ENCODE measurements at regions not wholly inside any gene's neighbourhood (a gene's known extent, or its start where the extent isn't known, plus 50 kb on each side); places are given as distances from the start of the nearest gene placed in this dataset.

GRCh38 chr6:44771647-44772415 is 384.3 kb downstream of the CDC5L start:
- Histone ChIP-seq H3K9me3 (ENCODE audit: control insufficient read depth, low read depth, low read length) (no peaks in the 10 kb centered on the region), H4K20me1 (ENCODE audit: control insufficient read depth, extremely low read depth, insufficient read depth, low read length) (no peaks in the 10 kb centered on the region), H3K27me3 (ENCODE audit: control insufficient read depth, extremely low read depth, insufficient read depth, low read length) (peaks cover under 1% of the 10 kb centered on the region), H3K27ac (ENCODE audit: control insufficient read depth, insufficient read depth, low read length) (no peak overlapping the region), H3K79me2 (ENCODE audit: control insufficient read depth, insufficient read depth, low read length) (no peaks in the 10 kb centered on the region), H3K4me3 (ENCODE audit: control insufficient read depth in 2 of 3, extremely low read depth in 1 of 3, insufficient read depth in 2 of 3, low read depth in 1 of 3, low read length in 3 of 3) (no peak overlapping the region), H3K4me2 (ENCODE audit: control insufficient read depth, extremely low read depth, insufficient read depth, low read depth, low read length) (no peak overlapping the region), H3K9ac (ENCODE audit: control insufficient read depth, extremely low read depth, insufficient read depth, low read length) (no peak overlapping the region), H3K9me1 (ENCODE audit: control insufficient read depth, extremely low read depth, insufficient read depth, low read length) (no peaks in the 10 kb centered on the region), H3K4me1 (ENCODE audit: control insufficient read depth, extremely low read depth, insufficient read depth, low read length) (no peaks in the 10 kb centered on the region), H2AFZ (ENCODE audit: control insufficient read depth, low read length) (no peak overlapping the region), H3K36me3 (ENCODE audit: control insufficient read depth in 2 of 2, extremely low read depth in 1 of 2, insufficient read depth in 2 of 2, low read length in 2 of 2) (no peaks in the 10 kb centered on the region)
- dilution Hi-C loops (cut with MboI; ENCODE audit: extremely low pct_ligation_motif_present, low sequenced_read_pairs): no loop called here
- DNase-seq (ENCODE audit: low read depth, low spot score): no peak
- FAIRE-seq: no peak
- no peak for TF ChIP-seq EZH2 (IDR thresholded peaks at IDR 0.05; ENCODE audit: low read length)
- TF ChIP-seq, protein P1, sequence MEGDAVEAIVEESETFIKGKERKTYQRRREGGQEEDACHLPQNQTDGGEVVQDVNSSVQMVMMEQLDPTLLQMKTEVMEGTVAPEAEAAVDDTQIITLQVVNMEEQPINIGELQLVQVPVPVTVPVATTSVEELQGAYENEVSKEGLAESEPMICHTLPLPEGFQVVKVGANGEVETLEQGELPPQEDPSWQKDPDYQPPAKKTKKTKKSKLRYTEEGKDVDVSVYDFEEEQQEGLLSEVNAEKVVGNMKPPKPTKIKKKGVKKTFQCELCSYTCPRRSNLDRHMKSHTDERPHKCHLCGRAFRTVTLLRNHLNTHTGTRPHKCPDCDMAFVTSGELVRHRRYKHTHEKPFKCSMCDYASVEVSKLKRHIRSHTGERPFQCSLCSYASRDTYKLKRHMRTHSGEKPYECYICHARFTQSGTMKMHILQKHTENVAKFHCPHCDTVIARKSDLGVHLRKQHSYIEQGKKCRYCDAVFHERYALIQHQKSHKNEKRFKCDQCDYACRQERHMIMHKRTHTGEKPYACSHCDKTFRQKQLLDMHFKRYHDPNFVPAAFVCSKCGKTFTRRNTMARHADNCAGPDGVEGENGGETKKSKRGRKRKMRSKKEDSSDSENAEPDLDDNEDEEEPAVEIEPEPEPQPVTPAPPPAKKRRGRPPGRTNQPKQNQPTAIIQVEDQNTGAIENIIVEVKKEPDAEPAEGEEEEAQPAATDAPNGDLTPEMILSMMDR (optimal IDR thresholded peaks at IDR 0.05 in 1 of 3, IDR thresholded peaks at IDR 0.05 in 1 of 3, conservative IDR thresholded peaks at IDR 0.05 in 1 of 3; ENCODE audit: extremely low read depth in 1 of 3, insufficient read depth in 2 of 3, low read length in 3 of 3): no peak

GRCh38 chr6:44772838-44773237 is 385.3 kb downstream of the CDC5L start:
- no peak overlapping the region for H3K27ac ChIP-seq (ENCODE audit: control insufficient read depth, insufficient read depth, low read length)
- no peaks in the 10 kb centered on the region for H4K20me1 ChIP-seq (ENCODE audit: control insufficient read depth, extremely low read depth, insufficient read depth, low read length)
- no peaks in the 10 kb centered on the region for H3K4me1 ChIP-seq (ENCODE audit: control insufficient read depth, extremely low read depth, insufficient read depth, low read length)
- no peaks in the 10 kb centered on the region for H3K9me1 ChIP-seq (ENCODE audit: control insufficient read depth, extremely low read depth, insufficient read depth, low read length)
- H3K9me3 ChIP-seq (ENCODE audit: control insufficient read depth, low read depth, low read length): no peaks in the 10 kb centered on the region
- no peak overlapping the region for H2AFZ ChIP-seq (ENCODE audit: control insufficient read depth, low read length)
- H3K27me3 ChIP-seq (ENCODE audit: control insufficient read depth, extremely low read depth, insufficient read depth, low read length): no peaks in the 10 kb centered on the region
- dilution Hi-C loops (cut with MboI; ENCODE audit: extremely low pct_ligation_motif_present, low sequenced_read_pairs): no loop called here
- TF ChIP-seq, protein P1 (optimal IDR thresholded peaks at IDR 0.05 in 1 of 3, IDR thresholded peaks at IDR 0.05 in 1 of 3, conservative IDR thresholded peaks at IDR 0.05 in 1 of 3; ENCODE audit: extremely low read depth in 1 of 3, insufficient read depth in 2 of 3, low read length in 3 of 3): no peak
- FAIRE-seq (no peak), DNase-seq (ENCODE audit: low read depth, low spot score) (no peak)
- no peak overlapping the region for H3K9ac ChIP-seq (ENCODE audit: control insufficient read depth, extremely low read depth, insufficient read depth, low read length)
- no peak overlapping the region for H3K4me3 ChIP-seq (ENCODE audit: control insufficient read depth in 2 of 3, extremely low read depth in 1 of 3, insufficient read depth in 2 of 3, low read depth in 1 of 3, low read length in 3 of 3)
- H3K79me2 ChIP-seq (ENCODE audit: control insufficient read depth, insufficient read depth, low read length): no peaks in the 10 kb centered on the region
- H3K36me3 ChIP-seq (ENCODE audit: control insufficient read depth in 2 of 2, extremely low read depth in 1 of 2, insufficient read depth in 2 of 2, low read length in 2 of 2): no peaks in the 10 kb centered on the region
- H3K4me2 ChIP-seq (ENCODE audit: control insufficient read depth, extremely low read depth, insufficient read depth, low read depth, low read length): no peak overlapping the region
